ENCODE measurements at regions not wholly inside any gene's neighbourhood (a gene's known extent, or its start where the extent isn't known, plus 50 kb on each side); places are given as distances from the start of the nearest gene placed in this dataset.

DNA sequence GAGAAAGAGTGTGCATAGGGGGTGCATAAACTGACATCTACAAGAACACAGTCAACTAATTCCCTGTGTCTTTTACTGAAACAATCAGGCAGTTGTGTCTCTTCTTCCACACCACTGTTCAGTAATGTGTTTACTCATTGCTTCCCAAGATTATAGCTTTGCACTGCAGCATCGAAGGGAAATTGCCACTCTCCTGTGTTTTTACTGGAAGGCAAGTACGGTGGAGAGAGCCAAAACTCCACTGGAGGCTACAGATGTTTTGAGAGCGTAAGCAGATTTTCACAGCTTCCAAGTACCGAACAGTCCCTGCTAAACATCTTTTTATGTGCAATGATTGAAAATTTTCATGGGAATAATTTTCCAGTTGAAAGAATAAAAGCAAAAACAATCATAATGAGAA is 510.5 kb upstream of the AKR1E2 start:
- TF ChIP-seq, protein P1, sequence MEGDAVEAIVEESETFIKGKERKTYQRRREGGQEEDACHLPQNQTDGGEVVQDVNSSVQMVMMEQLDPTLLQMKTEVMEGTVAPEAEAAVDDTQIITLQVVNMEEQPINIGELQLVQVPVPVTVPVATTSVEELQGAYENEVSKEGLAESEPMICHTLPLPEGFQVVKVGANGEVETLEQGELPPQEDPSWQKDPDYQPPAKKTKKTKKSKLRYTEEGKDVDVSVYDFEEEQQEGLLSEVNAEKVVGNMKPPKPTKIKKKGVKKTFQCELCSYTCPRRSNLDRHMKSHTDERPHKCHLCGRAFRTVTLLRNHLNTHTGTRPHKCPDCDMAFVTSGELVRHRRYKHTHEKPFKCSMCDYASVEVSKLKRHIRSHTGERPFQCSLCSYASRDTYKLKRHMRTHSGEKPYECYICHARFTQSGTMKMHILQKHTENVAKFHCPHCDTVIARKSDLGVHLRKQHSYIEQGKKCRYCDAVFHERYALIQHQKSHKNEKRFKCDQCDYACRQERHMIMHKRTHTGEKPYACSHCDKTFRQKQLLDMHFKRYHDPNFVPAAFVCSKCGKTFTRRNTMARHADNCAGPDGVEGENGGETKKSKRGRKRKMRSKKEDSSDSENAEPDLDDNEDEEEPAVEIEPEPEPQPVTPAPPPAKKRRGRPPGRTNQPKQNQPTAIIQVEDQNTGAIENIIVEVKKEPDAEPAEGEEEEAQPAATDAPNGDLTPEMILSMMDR (IDR thresholded peaks at IDR 0.05; ENCODE audit: poor library complexity) = no peak
- TF ChIP-seq EZH2phosphoT487 (IDR thresholded peaks at IDR 0.05; ENCODE audit: low read depth, severe bottlenecking, unreplicated experiment) = no peak
